IMR-90 (cell line): ENCODE measurements at regions not wholly inside any gene's neighbourhood (a gene's known extent, or its start where the extent isn't known, plus 50 kb on each side); places are given as distances from the start of the nearest gene placed in this dataset.

ENCODE experiments used
- ATAC-seq: fragments of 200-7000 bp; cut with Tn5 transposase; 2 replicates; pipeline ENCODE4 v1.9.1; 2020; ENCODE audit warnings: low read depth, mild to moderate bottlenecking, moderate library complexity
- BruUV-seq: library from RNA; stranded (reverse); fragments of 400-500 nt; replicated peaks from 2 replicates; lab custom pipeline; 2021; lab: Mats Ljungman, UMichigan
- CTCF ChIA-PET: fragments of 300-600 bp; formaldehyde crosslinking; extraction: SDS; loops from one replicate; lab custom pipeline; 2021; ENCODE audit warnings: antibody characterized with exemption; lab: Yijun Ruan, JAX
- POLR2A ChIA-PET: fragments of 300-600 bp; sonication (Branson Sonifier 250); formaldehyde crosslinking; loops from one replicate; lab custom pipeline; 2022; ENCODE audit warnings: antibody characterized with exemption; ENCODE audit not compliant: unreplicated experiment; lab: Charles Lee
- DNase-seq: peaks from one replicate; pipeline ENCODE4 v3.0.0; 2013
- H2AFZ ChIP-seq: replicated peaks from 2 replicates; pipeline ENCODE3; 2013; ENCODE audit warnings: low read length, mild to moderate bottlenecking; ENCODE audit not compliant: poor library complexity
- H2AK5ac ChIP-seq: 2 replicates; pipeline ENCODE4 v1.6.1; 2013; ENCODE audit warnings: low read depth, low read length, inconsistent platforms
- H2AK9ac ChIP-seq: replicated peaks from 2 replicates; pipeline ENCODE3; 2013; ENCODE audit warnings: mild to moderate bottlenecking, low read depth, low read length, moderate library complexity; ENCODE audit not compliant: poor library complexity
- H2BK120ac ChIP-seq: 2 replicates; pipeline ENCODE4 v1.6.1; 2013; ENCODE audit warnings: low read depth, low read length, inconsistent platforms
- H2BK15ac ChIP-seq: 3 replicates; pipeline ENCODE4 v1.6.1; 2013; ENCODE audit warnings: low read depth, low read length, inconsistent platforms
- H2BK20ac ChIP-seq: 2 replicates; pipeline ENCODE4 v1.6.1; 2013; ENCODE audit warnings: low read depth, mild to moderate bottlenecking, inconsistent platforms, low read length, moderate library complexity
- H2BK5ac ChIP-seq: 2 replicates; pipeline ENCODE4 v1.6.1; 2013; ENCODE audit warnings: mild to moderate bottlenecking, low read depth, low read length, inconsistent platforms; ENCODE audit not compliant: poor library complexity, severe bottlenecking
- H3K14ac ChIP-seq: replicated peaks from 2 replicates; pipeline ENCODE4 v1.6.1; 2013; ENCODE audit warnings: low read depth, low read length, inconsistent platforms
- H3K18ac ChIP-seq: 2 replicates; pipeline ENCODE4 v1.6.1; 2013; ENCODE audit warnings: low read depth, low read length, control low read depth
- H3K23ac ChIP-seq: 2 replicates; pipeline ENCODE4 v1.6.1; 2013; ENCODE audit warnings: low read depth, low read length, inconsistent platforms
- H3K27ac ChIP-seq: 2 replicates; pipeline ENCODE4 v1.5.1; 2013; ENCODE audit warnings: mild to moderate bottlenecking, control low read depth, low read length; ENCODE audit not compliant: insufficient read depth
- H3K27me3 ChIP-seq: 2 replicates; pipeline ENCODE4 v1.6.1; 2013; ENCODE audit warnings: low read length; ENCODE audit not compliant: control insufficient read depth, insufficient read depth
- H3K36me3 ChIP-seq: 2 replicates; pipeline ENCODE4 v1.6.1; 2013; ENCODE audit warnings: low read length, mixed read lengths; ENCODE audit not compliant: control insufficient read depth, insufficient read depth
- H3K4ac ChIP-seq: 2 replicates; pipeline ENCODE4 v1.6.1; 2013; ENCODE audit warnings: low read depth, low read length, inconsistent platforms
- H3K4me1 ChIP-seq: 2 replicates; pipeline ENCODE4 v1.6.1; 2013; ENCODE audit warnings: low read length, mixed read lengths; ENCODE audit not compliant: control insufficient read depth, insufficient read depth
- H3K4me2 ChIP-seq: 2 replicates; pipeline ENCODE4 v1.6.1; 2013; ENCODE audit warnings: low read depth, mild to moderate bottlenecking, control low read depth, low read length, moderate library complexity
- H3K4me3 ChIP-seq: 2 replicates; pipeline ENCODE4 v1.5.1; 2013; ENCODE audit warnings: low read depth, mild to moderate bottlenecking, control low read depth, low read length, moderate library complexity; ENCODE audit not compliant: insufficient read depth
- H3K56ac ChIP-seq: 2 replicates; pipeline ENCODE4 v1.6.1; 2013; ENCODE audit warnings: low read length, inconsistent platforms; ENCODE audit not compliant: insufficient read depth; ENCODE audit errors: extremely low read depth
- H3K79me1 ChIP-seq, 2 experiments: 2 replicates each; pipeline ENCODE4 v1.6.1; 2013; ENCODE audit warnings: low read length in 2 of 2, inconsistent platforms in 1 of 2, low read depth in 1 of 2
- H3K9ac ChIP-seq: 2 replicates; pipeline ENCODE4 v1.6.1; 2013; ENCODE audit warnings: low read depth, low read length, control low read depth
- H3K9me1 ChIP-seq: 2 replicates; pipeline ENCODE4 v1.6.1; 2013; ENCODE audit warnings: low read length, inconsistent platforms; ENCODE audit not compliant: insufficient read depth
- H3K9me3 ChIP-seq: 2 replicates; pipeline ENCODE4 v1.6.1; 2013; ENCODE audit warnings: low read length; ENCODE audit not compliant: control insufficient read depth, insufficient read depth
- H4K20me1 ChIP-seq: 2 replicates; pipeline ENCODE4 v1.6.1; 2013; ENCODE audit warnings: low read length, inconsistent platforms; ENCODE audit not compliant: insufficient read depth
- H4K5ac ChIP-seq: 2 replicates; pipeline ENCODE4 v1.6.1; 2013; ENCODE audit warnings: mild to moderate bottlenecking, low read depth, low read length, control low read depth
- H4K8ac ChIP-seq, 2 experiments: 2 replicates each; pipeline ENCODE4 v1.6.1; 2013; ENCODE audit warnings: low read depth in 2 of 2, low read length in 2 of 2, control low read depth in 1 of 2, inconsistent platforms in 1 of 2
- H4K91ac ChIP-seq: 2 replicates; pipeline ENCODE4 v1.6.1; 2013; ENCODE audit warnings: low read depth, low read length, inconsistent platforms; ENCODE audit not compliant: insufficient read depth
- BHLHE40 ChIP-seq: fragments of 150-350 bp; IDR thresholded peaks from 2 replicates; pipeline ENCODE4 v1.6.1; 2016; ENCODE audit warnings: mild to moderate bottlenecking, low read depth, low read length
- CEBPB ChIP-seq: IDR thresholded peaks from 2 replicates; pipeline ENCODE4 v1.6.1; 2012; ENCODE audit warnings: low read depth, low read length, improper control_type of control experiment
- CHD1 ChIP-seq: IDR thresholded peaks from 2 replicates; pipeline ENCODE4 v1.6.1; 2012; ENCODE audit warnings: low read depth, low read length, improper control_type of control experiment
- FOS ChIP-seq: fragments of 150-350 bp; IDR thresholded peaks from 2 replicates; pipeline ENCODE4 v1.6.1; 2016; ENCODE audit warnings: low read depth, low read length
- MAFK ChIP-seq: IDR thresholded peaks from 2 replicates; pipeline ENCODE4 v1.6.1; 2012; ENCODE audit warnings: low read depth, low read length, improper control_type of control experiment
- MAZ ChIP-seq: IDR thresholded peaks from 2 replicates; pipeline ENCODE4 v1.6.1; 2012; ENCODE audit warnings: low read depth, mild to moderate bottlenecking, low read length, improper control_type of control experiment, moderate library complexity, borderline replicate concordance
- MXI1 ChIP-seq: IDR thresholded peaks from 2 replicates; pipeline ENCODE4 v1.6.1; 2012; ENCODE audit warnings: low read depth, mild to moderate bottlenecking, low read length, moderate library complexity, borderline replicate concordance
- NFE2L2 ChIP-seq: fragments of 150-350 bp; IDR thresholded peaks from 2 replicates; pipeline ENCODE4 v1.6.1; 2016; ENCODE audit warnings: low read depth, mild to moderate bottlenecking, low read length
- POLR2A ChIP-seq: IDR thresholded peaks from 2 replicates; pipeline ENCODE4 v1.6.1; 2012; ENCODE audit warnings: mild to moderate bottlenecking, low read depth, low read length
- RAD21 ChIP-seq: IDR thresholded peaks from 2 replicates; pipeline ENCODE4 v1.6.1; 2012; ENCODE audit warnings: low read length, improper control_type of control experiment
- RCOR1 ChIP-seq: IDR thresholded peaks from 2 replicates; pipeline ENCODE4 v1.6.1; 2012; ENCODE audit warnings: mild to moderate bottlenecking, low read length, improper control_type of control experiment; ENCODE audit not compliant: insufficient replicate concordance
- RFX5 ChIP-seq: IDR thresholded peaks from 2 replicates; pipeline ENCODE4 v1.8.0; 2012; ENCODE audit warnings: low read depth, mild to moderate bottlenecking, low read length, moderate library complexity
- SMC3 ChIP-seq: fragments of 150-350 bp; IDR thresholded peaks from 2 replicates; pipeline ENCODE4 v1.6.1; 2016; ENCODE audit warnings: low read depth, mild to moderate bottlenecking, antibody characterized with exemption, low read length, moderate library complexity
- WGBS, 2 experiments: methylation state at CpG; one replicate each; pipeline versions ENCODE4 v1.1.5 to v1.1.7; 2013; ENCODE audit warnings: missing lambda C conversion rate in 2 of 2; ENCODE audit not compliant: insufficient read length in 1 of 2; ENCODE audit errors: extremely low coverage in 2 of 2; 5-methylcytosine and 5-hydroxymethylcytosine counted together
- dilution Hi-C: fragments of 300-500 bp; cut with HindIII; formaldehyde crosslinking; loops from one replicate; pipeline ENCODE4 v1.14.3; 2018; ENCODE audit warnings: low sequenced_read_pairs; ENCODE audit not compliant: unreplicated experiment
- in situ Hi-C: fragments of 300-500 bp; cut with MboI; formaldehyde crosslinking; loops from 3 replicates; pipeline ENCODE4 v1.14.3; 2019; ENCODE audit warnings: low sequenced_read_pairs, inconsistent platforms, mixed read lengths
- intact Hi-C: fragments of 100-400 bp; cut with micrococcal nuclease; formaldehyde crosslinking; loops from 2 replicates; pipeline ENCODE4 v1.10.0; 2022
- TF ChIP-seq, protein P1 (sequence below): fragments of 150-350 bp; IDR thresholded peaks from 2 replicates; pipeline ENCODE4 v1.6.1; 2017; ENCODE audit warnings: mild to moderate bottlenecking, antibody characterized with exemption, low read length, low read depth
- TF ChIP-seq, protein P2 (sequence below): fragments of 150-350 bp; IDR thresholded peaks from 2 replicates; pipeline ENCODE4 v1.6.1; 2016; ENCODE audit warnings: low read depth, mild to moderate bottlenecking, low read length, moderate library complexity, borderline replicate concordance
- TF ChIP-seq, protein P3 (sequence below): conservative IDR thresholded peaks from 2 replicates; pipeline ENCODE4 v1.5.1; 2012; ENCODE audit warnings: mild to moderate bottlenecking, low read depth, low read length, improper control_type of control experiment

DNA sequence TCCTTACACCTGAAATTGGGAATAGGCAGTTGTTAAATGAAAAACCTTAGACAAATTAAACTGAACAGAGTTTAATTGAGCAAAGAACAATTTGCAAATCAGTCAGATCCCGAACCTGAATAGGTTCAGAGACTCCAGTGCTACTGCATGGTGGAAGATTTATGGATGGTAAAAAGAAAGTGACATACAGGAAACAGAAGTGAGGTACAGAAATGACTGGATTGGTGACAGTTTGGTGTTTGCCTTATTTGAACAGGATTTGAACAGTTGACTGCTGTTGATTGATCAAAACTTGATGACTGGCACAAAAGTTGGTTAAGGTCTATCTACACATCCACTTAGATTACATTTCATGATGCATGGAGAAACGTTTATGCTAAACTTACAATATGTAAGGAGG lies 248.8 kb downstream of the HNMT start:
- no TSS peak for BruUV-seq
- no peak overlapping the region for H2AFZ ChIP-seq
- ATAC-seq (no peak), DNase-seq (no peak)
- intact Hi-C loops (no loop called here), dilution Hi-C loops (no loop called here), in situ Hi-C loops (no loop called here)
- no peak overlapping the region for H4K91ac ChIP-seq
- no peaks in the 10 kb centered on the region for H3K36me3 ChIP-seq
- no peak overlapping the region for H3K14ac ChIP-seq
- no peak overlapping the region for H4K8ac ChIP-seq
- no peaks in the 10 kb centered on the region for H4K20me1 ChIP-seq
- H2AK9ac ChIP-seq, result no peak overlapping the region
- H3K23ac ChIP-seq, result no peak overlapping the region
- no peak overlapping the region for H2BK5ac ChIP-seq
- H3K4ac ChIP-seq, result no peak overlapping the region
- WGBS, 2 experiments, result no CpG with 5 or more reads among the region's 2 CpGs
- no peak overlapping the region for H3K4me2 ChIP-seq
- H2AK5ac ChIP-seq, result no peak overlapping the region
- no peaks in the 10 kb centered on the region for H3K79me1 ChIP-seq
- no peaks in the 10 kb centered on the region for H3K9me3 ChIP-seq
- no peak overlapping the region for H3K4me3 ChIP-seq
- ChIA-PET CTCF (no interaction called here), POLR2A (no interaction called here)
- TF ChIP-seq MAFK (no peak), CHD1 (no peak), RAD21 (no peak), FOS (no peak), BHLHE40 (no peak), POLR2A (no peak), MXI1 (no peak), NFE2L2 (no peak), MAZ (no peak), RCOR1 (no peak), CEBPB (no peak), SMC3 (no peak), RFX5 (no peak)
- TF ChIP-seq, protein P1, sequence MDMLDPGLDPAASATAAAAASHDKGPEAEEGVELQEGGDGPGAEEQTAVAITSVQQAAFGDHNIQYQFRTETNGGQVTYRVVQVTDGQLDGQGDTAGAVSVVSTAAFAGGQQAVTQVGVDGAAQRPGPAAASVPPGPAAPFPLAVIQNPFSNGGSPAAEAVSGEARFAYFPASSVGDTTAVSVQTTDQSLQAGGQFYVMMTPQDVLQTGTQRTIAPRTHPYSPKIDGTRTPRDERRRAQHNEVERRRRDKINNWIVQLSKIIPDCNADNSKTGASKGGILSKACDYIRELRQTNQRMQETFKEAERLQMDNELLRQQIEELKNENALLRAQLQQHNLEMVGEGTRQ, result no peak
- TF ChIP-seq, protein P2, sequence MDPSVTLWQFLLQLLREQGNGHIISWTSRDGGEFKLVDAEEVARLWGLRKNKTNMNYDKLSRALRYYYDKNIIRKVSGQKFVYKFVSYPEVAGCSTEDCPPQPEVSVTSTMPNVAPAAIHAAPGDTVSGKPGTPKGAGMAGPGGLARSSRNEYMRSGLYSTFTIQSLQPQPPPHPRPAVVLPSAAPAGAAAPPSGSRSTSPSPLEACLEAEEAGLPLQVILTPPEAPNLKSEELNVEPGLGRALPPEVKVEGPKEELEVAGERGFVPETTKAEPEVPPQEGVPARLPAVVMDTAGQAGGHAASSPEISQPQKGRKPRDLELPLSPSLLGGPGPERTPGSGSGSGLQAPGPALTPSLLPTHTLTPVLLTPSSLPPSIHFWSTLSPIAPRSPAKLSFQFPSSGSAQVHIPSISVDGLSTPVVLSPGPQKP, result no peak
- TF ChIP-seq, protein P3, sequence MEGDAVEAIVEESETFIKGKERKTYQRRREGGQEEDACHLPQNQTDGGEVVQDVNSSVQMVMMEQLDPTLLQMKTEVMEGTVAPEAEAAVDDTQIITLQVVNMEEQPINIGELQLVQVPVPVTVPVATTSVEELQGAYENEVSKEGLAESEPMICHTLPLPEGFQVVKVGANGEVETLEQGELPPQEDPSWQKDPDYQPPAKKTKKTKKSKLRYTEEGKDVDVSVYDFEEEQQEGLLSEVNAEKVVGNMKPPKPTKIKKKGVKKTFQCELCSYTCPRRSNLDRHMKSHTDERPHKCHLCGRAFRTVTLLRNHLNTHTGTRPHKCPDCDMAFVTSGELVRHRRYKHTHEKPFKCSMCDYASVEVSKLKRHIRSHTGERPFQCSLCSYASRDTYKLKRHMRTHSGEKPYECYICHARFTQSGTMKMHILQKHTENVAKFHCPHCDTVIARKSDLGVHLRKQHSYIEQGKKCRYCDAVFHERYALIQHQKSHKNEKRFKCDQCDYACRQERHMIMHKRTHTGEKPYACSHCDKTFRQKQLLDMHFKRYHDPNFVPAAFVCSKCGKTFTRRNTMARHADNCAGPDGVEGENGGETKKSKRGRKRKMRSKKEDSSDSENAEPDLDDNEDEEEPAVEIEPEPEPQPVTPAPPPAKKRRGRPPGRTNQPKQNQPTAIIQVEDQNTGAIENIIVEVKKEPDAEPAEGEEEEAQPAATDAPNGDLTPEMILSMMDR, result no peak
- H3K9me1 ChIP-seq, result no peaks in the 10 kb centered on the region
- H3K18ac ChIP-seq, result no peak overlapping the region
- H2BK120ac ChIP-seq, result no peak overlapping the region
- no peaks in the 10 kb centered on the region for H3K27me3 ChIP-seq
- H3K27ac ChIP-seq, result no peak overlapping the region
- no peak overlapping the region for H2BK20ac ChIP-seq
- H3K56ac ChIP-seq, result no peak overlapping the region
- H2BK15ac ChIP-seq, result no peak overlapping the region
- H3K9ac ChIP-seq, result no peak overlapping the region
- no peaks in the 10 kb centered on the region for H3K4me1 ChIP-seq
- no peak overlapping the region for H4K5ac ChIP-seq
